ENCODE measurements at regions not wholly inside any gene's neighbourhood (a gene's known extent, or its start where the extent isn't known, plus 50 kb on each side); places are given as distances from the start of the nearest gene placed in this dataset.

DNA sequence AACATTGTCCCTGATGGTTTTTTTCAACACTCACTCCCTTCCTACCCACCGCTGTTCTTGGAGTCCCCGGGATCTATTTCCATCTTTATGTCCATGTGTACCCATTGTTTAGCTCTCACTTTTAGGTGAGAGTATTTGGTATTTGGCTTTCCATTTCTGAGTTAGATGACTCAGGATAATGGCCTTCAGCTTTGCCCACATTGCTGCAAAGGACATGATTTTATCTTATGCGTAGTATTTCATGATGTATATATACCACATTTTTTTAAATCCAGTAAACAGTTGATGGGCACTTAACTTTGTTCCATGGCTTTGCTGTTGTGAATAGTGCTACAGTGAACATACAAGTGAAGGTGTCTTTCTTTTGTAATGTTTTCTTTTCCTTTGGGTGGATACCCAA lies 123.5 kb upstream of the KITLG start:
- no peaks in the 10 kb centered on the region for H3K9me3 ChIP-seq (ENCODE audit: control insufficient read depth in 4 of 4, insufficient read depth in 3 of 4, low read length in 3 of 4)
- no peak overlapping the region for H3K27ac ChIP-seq (ENCODE audit: low read depth in 1 of 2, low read length in 1 of 2)
- WGBS, 2 donors, result 95 to 96% methylated on average over 3 of the region's 3 CpGs
- no peak overlapping the region for H3K4me3 ChIP-seq
- H3K36me3 ChIP-seq (ENCODE audit: control insufficient read depth in 4 of 4, insufficient read depth in 4 of 4, low read length in 4 of 4), result no peaks in the 10 kb centered on the region
- TF ChIP-seq, protein P1, sequence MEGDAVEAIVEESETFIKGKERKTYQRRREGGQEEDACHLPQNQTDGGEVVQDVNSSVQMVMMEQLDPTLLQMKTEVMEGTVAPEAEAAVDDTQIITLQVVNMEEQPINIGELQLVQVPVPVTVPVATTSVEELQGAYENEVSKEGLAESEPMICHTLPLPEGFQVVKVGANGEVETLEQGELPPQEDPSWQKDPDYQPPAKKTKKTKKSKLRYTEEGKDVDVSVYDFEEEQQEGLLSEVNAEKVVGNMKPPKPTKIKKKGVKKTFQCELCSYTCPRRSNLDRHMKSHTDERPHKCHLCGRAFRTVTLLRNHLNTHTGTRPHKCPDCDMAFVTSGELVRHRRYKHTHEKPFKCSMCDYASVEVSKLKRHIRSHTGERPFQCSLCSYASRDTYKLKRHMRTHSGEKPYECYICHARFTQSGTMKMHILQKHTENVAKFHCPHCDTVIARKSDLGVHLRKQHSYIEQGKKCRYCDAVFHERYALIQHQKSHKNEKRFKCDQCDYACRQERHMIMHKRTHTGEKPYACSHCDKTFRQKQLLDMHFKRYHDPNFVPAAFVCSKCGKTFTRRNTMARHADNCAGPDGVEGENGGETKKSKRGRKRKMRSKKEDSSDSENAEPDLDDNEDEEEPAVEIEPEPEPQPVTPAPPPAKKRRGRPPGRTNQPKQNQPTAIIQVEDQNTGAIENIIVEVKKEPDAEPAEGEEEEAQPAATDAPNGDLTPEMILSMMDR (IDR thresholded peaks at IDR 0.05; ENCODE audit: control extremely low read depth, extremely low read depth), result no peak
- H3K27me3 ChIP-seq (ENCODE audit: control insufficient read depth in 3 of 3, insufficient read depth in 3 of 3, low read length in 2 of 3), result no peaks in the 10 kb centered on the region
- no peaks in the 10 kb centered on the region for H3K4me1 ChIP-seq (ENCODE audit: control insufficient read depth in 5 of 5, insufficient read depth in 5 of 5, low read length in 5 of 5)
- DNase-seq (no peak), ATAC-seq (ENCODE audit: insufficient read depth, low FRiP score) (no peak)
- no peak overlapping the region for H3K9ac ChIP-seq (ENCODE audit: insufficient read depth in 1 of 2, low read length in 2 of 2)

DNA sequence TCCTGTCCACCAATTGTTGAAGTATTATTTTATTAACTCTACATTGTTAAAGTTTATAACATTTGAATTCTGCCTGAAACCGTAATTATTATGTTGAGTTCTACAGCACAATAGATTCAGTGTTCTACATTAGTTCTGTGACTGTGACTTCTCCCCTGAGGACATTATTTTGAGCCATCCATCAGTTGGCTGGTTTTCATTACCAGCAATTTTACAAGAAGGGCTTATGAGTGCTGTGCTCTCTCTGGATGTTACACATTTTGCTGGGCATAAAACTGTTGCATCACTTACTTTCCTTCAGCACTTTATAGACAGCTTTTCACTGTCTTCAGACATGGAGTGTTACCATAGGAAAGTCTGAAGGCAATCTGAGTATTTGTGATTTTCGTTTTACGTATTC lies 118.2 kb upstream of the KITLG start:
- Histone ChIP-seq H3K27me3 (ENCODE audit: control insufficient read depth in 3 of 3, insufficient read depth in 3 of 3, low read length in 2 of 3) (no peaks in the 10 kb centered on the region), H3K36me3 (ENCODE audit: control insufficient read depth in 4 of 4, insufficient read depth in 4 of 4, low read length in 4 of 4) (no peaks in the 10 kb centered on the region), H3K9me3 (ENCODE audit: control insufficient read depth in 4 of 4, insufficient read depth in 3 of 4, low read length in 3 of 4) (peaks cover 0 to 2% (median 0%) of the 10 kb centered on the region in 4 donors), H3K4me1 (ENCODE audit: control insufficient read depth in 5 of 5, insufficient read depth in 5 of 5, low read length in 5 of 5) (no peaks in the 10 kb centered on the region), H3K27ac (ENCODE audit: low read depth in 1 of 2, low read length in 1 of 2) (no peak overlapping the region), H3K9ac (ENCODE audit: insufficient read depth in 1 of 2, low read length in 2 of 2) (no peak overlapping the region), H3K4me3 (no peak overlapping the region)
- 91 to 97% methylated on average over 3 of the region's 3 CpGs for WGBS, 2 donors
- TF ChIP-seq, protein P1 (IDR thresholded peaks at IDR 0.05; ENCODE audit: control extremely low read depth, extremely low read depth), result no peak
- ATAC-seq (ENCODE audit: insufficient read depth, low FRiP score) (no peak), DNase-seq (no peak)

DNA sequence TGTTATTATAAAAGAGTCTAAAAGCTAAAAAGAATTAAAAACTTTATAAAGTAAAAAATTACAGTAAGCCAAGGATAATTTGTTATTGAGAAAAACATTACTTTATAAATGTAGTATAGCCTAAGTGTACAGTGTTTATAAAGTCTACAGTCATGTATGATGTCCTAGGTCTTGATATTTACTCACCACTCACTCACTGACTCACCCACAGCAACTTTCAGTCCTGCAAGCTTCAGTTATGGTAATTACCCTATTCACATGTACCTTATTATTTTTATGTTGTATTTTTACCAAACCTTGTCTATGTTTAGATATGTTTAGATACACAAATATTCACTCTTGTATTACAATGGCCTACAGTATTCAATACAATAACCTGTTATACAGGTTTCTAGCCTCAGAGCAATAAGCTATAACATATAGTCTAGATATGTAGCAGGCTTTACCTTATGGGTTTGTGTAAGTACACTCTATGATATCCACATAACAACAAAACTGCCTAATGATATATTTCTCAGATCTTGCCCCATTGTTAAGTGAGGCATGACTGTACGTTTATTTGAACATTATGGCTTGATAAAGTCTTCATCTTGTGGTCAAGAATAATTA lies 113.7 kb upstream of the KITLG start:
- Histone ChIP-seq H3K4me1 (ENCODE audit: control insufficient read depth in 5 of 5, insufficient read depth in 5 of 5, low read length in 5 of 5) (no peaks in the 10 kb centered on the region), H3K27ac (ENCODE audit: low read depth in 1 of 2, low read length in 1 of 2) (no peak overlapping the region), H3K27me3 (ENCODE audit: control insufficient read depth in 3 of 3, insufficient read depth in 3 of 3, low read length in 2 of 3) (no peaks in the 10 kb centered on the region), H3K9me3 (ENCODE audit: control insufficient read depth in 4 of 4, insufficient read depth in 3 of 4, low read length in 3 of 4) (peaks cover 0 to 2% (median under 1%) of the 10 kb centered on the region in 4 donors), H3K4me3 (no peak overlapping the region), H3K9ac (ENCODE audit: insufficient read depth in 1 of 2, low read length in 2 of 2) (no peak overlapping the region), H3K36me3 (ENCODE audit: control insufficient read depth in 4 of 4, insufficient read depth in 4 of 4, low read length in 4 of 4) (no peaks in the 10 kb centered on the region)
- ATAC-seq (ENCODE audit: insufficient read depth, low FRiP score), result no peak
- DNase-seq, result no peak
- 78 to 85% methylated on average over 1 of the region's 1 CpG for WGBS, 2 donors
- TF ChIP-seq, protein P1 (IDR thresholded peaks at IDR 0.05; ENCODE audit: control extremely low read depth, extremely low read depth), result no peak

DNA sequence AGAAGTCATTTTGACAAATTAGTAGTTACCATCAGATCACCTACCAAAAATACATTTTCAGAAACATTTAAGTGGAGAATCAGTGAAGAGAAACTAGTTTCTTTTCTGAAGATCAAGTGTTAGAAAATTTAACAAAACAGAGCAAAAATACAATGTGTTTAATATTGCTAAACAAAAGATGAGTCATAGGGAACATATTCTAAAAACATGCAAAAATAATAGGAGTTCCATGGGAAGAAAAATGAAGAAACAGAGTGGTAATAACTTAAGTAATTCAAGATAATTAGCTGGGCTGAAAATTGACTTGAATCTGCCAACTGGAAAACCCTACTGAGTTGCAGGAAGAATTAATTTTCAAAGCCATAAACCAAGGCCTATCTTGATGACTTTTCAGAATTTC lies 111.5 kb upstream of the KITLG start:
- Histone ChIP-seq H3K9ac (ENCODE audit: insufficient read depth in 1 of 2, low read length in 2 of 2) (no peak overlapping the region), H3K36me3 (ENCODE audit: control insufficient read depth in 4 of 4, insufficient read depth in 4 of 4, low read length in 4 of 4) (no peaks in the 10 kb centered on the region), H3K9me3 (ENCODE audit: control insufficient read depth in 4 of 4, insufficient read depth in 3 of 4, low read length in 3 of 4) (peaks cover 0 to 2% (median under 1%) of the 10 kb centered on the region in 4 donors), H3K4me3 (no peak overlapping the region), H3K4me1 (ENCODE audit: control insufficient read depth in 5 of 5, insufficient read depth in 5 of 5, low read length in 5 of 5) (no peaks in the 10 kb centered on the region), H3K27ac (ENCODE audit: low read depth in 1 of 2, low read length in 1 of 2) (no peak overlapping the region), H3K27me3 (ENCODE audit: control insufficient read depth in 3 of 3, insufficient read depth in 3 of 3, low read length in 2 of 3) (no peaks in the 10 kb centered on the region)
- TF ChIP-seq, protein P1 (IDR thresholded peaks at IDR 0.05; ENCODE audit: control extremely low read depth, extremely low read depth), result no peak
- DNase-seq (no peak), ATAC-seq (ENCODE audit: insufficient read depth, low FRiP score) (no peak)

Measured in lung (tissue), 11 donors.